Esophagus muscularis mucosa (tissue), 4 donors: ENCODE measurements at regions not wholly inside any gene's neighbourhood (a gene's known extent, or its start where the extent isn't known, plus 50 kb on each side); places are given as distances from the start of the nearest gene placed in this dataset.

Experiments used
- DNase-seq: peaks from one replicate; pipeline ENCODE4 v3.0.0-alpha.2; 2017; ENCODE audit errors: extremely low spot score
- H3K27ac ChIP-seq, 4 donors: fragments of 200-600 bp; sonication (generic); replicated peaks in 1 of 4; 1 replicate in 3 of 4; 2 replicates in 1 of 4; pipeline ENCODE4 v1.5.1; 2016 to 2019; ENCODE audit warnings: mild to moderate bottlenecking in 1 of 4
- H3K27me3 ChIP-seq, 4 donors: fragments of 200-600 bp; sonication (generic); one replicate each; pipeline versions ENCODE4 v1.5.1 to v1.6.0; 2016 to 2019
- H3K36me3 ChIP-seq, 4 donors: fragments of 200-600 bp; sonication (generic); one replicate each; pipeline ENCODE4 v1.5.1; 2016 to 2019
- H3K4me1 ChIP-seq, 4 donors: fragments of 200-600 bp; sonication (generic); one replicate each; pipeline ENCODE4 v1.5.1; 2016 to 2019
- H3K4me3 ChIP-seq, 4 donors: fragments of 200-600 bp; sonication (generic); 1 replicate in 2 of 4; 2 replicates in 2 of 4; pipeline ENCODE4 v1.5.1; 2016 to 2019; ENCODE audit warnings: mild to moderate bottlenecking in 4 of 4, moderate library complexity in 1 of 4
- H3K9me3 ChIP-seq, 4 donors: fragments of 200-600 bp; sonication (generic); 1 replicate in 3 of 4; 2 replicates in 1 of 4; pipeline ENCODE4 v1.5.1; 2016 to 2019
- CTCF ChIP-seq, 3 experiments: fragments of 200-600 bp in 2 of 3; fragments of 450-650 bp in 1 of 3; sonication (generic) in 2 of 3; IDR thresholded peaks; one replicate each; pipeline ENCODE4 v1.5.1; 2017 to 2019; ENCODE audit warnings: antibody characterized with exemption in 3 of 3, mild to moderate bottlenecking in 2 of 3, moderate library complexity in 1 of 3
- EP300 ChIP-seq: sonication (generic); formaldehyde crosslinking; IDR thresholded peaks from one replicate; pipeline ENCODE4 v1.6.1; 2017; ENCODE audit warnings: antibody characterized with exemption
- POLR2A ChIP-seq: fragments of 450-650 bp; IDR thresholded peaks from one replicate; pipeline ENCODE4 v1.6.1; 2017; ENCODE audit warnings: antibody characterized with exemption, moderate library complexity, mild to moderate bottlenecking, low read depth
- POLR2AphosphoS5 ChIP-seq, 2 donors: sonication (generic); formaldehyde crosslinking; IDR thresholded peaks; one replicate each; pipeline ENCODE4 v1.6.1; 2017; ENCODE audit warnings: antibody characterized with exemption in 2 of 2
- WGBS: methylation state at CpG from one replicate; pipeline ENCODE4 v1.1.5; 2018; 5-methylcytosine and 5-hydroxymethylcytosine counted together
- intact Hi-C: fragments of 100-400 bp; cut with DNase I; formaldehyde crosslinking; loops from one replicate; pipeline ENCODE4 v1.15.1; 2023

- Histone ChIP-seq H3K36me3 (no peaks in the 10 kb centered on the region), H3K27me3 (no peaks in the 10 kb centered on the region), H3K9me3 (no peaks in the 10 kb centered on the region), H3K4me1 (no peaks in the 10 kb centered on the region), H3K4me3 (no peak overlapping the region), H3K27ac (no peak overlapping the region)
- TF ChIP-seq POLR2AphosphoS5 (IDR thresholded peaks at IDR 0.05), result no peak
- intact Hi-C loops, result no loop called here
- 65% methylated on average over 3 of the region's 3 CpGs for WGBS
- DNase-seq, result no peak
These were observed 133.9 kb upstream of the MTAP start for GRCh38 chr9:21668516-21668915.

- WGBS, result 78% methylated on average over 3 of the region's 3 CpGs
- DNase-seq, result no peak
- H3K27ac ChIP-seq, result no peak overlapping the region
- H3K4me3 ChIP-seq, result no peak overlapping the region
- H3K9me3 ChIP-seq, result no peaks in the 10 kb centered on the region
- H3K36me3 ChIP-seq, result no peaks in the 10 kb centered on the region
- H3K4me1 ChIP-seq, result no peaks in the 10 kb centered on the region
- intact Hi-C loops, result no loop called here
- no peaks in the 10 kb centered on the region for H3K27me3 ChIP-seq
- no peak for TF ChIP-seq EP300
These were observed 132.7 kb upstream of the MTAP start for GRCh38 chr9:21669701-21670100.

GRCh38 chr9:21670374-21670773, 132.1 kb upstream of the MTAP start:
- H3K9me3 ChIP-seq, result no peaks in the 10 kb centered on the region
- H3K36me3 ChIP-seq, result no peaks in the 10 kb centered on the region
- no peaks in the 10 kb centered on the region for H3K4me1 ChIP-seq
- H3K4me3 ChIP-seq, result no peak overlapping the region
- intact Hi-C loops, result no loop called here
- WGBS, result 72% methylated on average over 2 of the region's 2 CpGs
- no peaks in the 10 kb centered on the region for H3K27me3 ChIP-seq
- TF ChIP-seq CTCF (IDR thresholded peaks at IDR 0.05) (no peak), POLR2A (no peak), EP300 (no peak), POLR2AphosphoS5 (IDR thresholded peaks at IDR 0.05) (no peak)
- DNase-seq, result no peak
- no peak overlapping the region for H3K27ac ChIP-seq

GRCh38 chr9:21672140-21672539, 130.3 kb upstream of the MTAP start:
- H3K27ac ChIP-seq, result no peak overlapping the region
- no peak for TF ChIP-seq POLR2A
- TF ChIP-seq EP300, result no peak
- TF ChIP-seq CTCF (IDR thresholded peaks at IDR 0.05), result no peak
- TF ChIP-seq POLR2AphosphoS5 (IDR thresholded peaks at IDR 0.05), result no peak
- WGBS, result 50% methylated on average over 4 of the region's 4 CpGs

GRCh38 chr9:21672761-21673160, 129.7 kb upstream of the MTAP start:
- 75% methylated on average over 1 of the region's 1 CpG for WGBS
- Histone ChIP-seq H3K4me3 (no peak overlapping the region), H3K9me3 (no peaks in the 10 kb centered on the region), H3K27me3 (no peaks in the 10 kb centered on the region), H3K27ac (no peak overlapping the region), H3K36me3 (no peaks in the 10 kb centered on the region), H3K4me1 (no peaks in the 10 kb centered on the region)
- intact Hi-C loops, result no loop called here
- DNase-seq, result no peak
- TF ChIP-seq CTCF (IDR thresholded peaks at IDR 0.05) (no peak), POLR2AphosphoS5 (IDR thresholded peaks at IDR 0.05) (no peak), EP300 (no peak), POLR2A (no peak)

More at GRCh38 chr9:21672140-21672539, 130.3 kb upstream of the MTAP start:
- intact Hi-C loops, result no loop called here
- Histone ChIP-seq H3K9me3 (no peaks in the 10 kb centered on the region), H3K4me1 (no peaks in the 10 kb centered on the region), H3K27me3 (no peaks in the 10 kb centered on the region), H3K36me3 (no peaks in the 10 kb centered on the region), H3K4me3 (no peak overlapping the region)
- DNase-seq, result no peak

GRCh38 chr9:21674894-21675293, 127.5 kb upstream of the MTAP start:
- no peak overlapping the region for H3K4me3 ChIP-seq
- no peak for DNase-seq
- intact Hi-C loops, result no loop called here
- 86% methylated on average over 1 of the region's 1 CpG for WGBS
- no peak for TF ChIP-seq POLR2AphosphoS5 (IDR thresholded peaks at IDR 0.05)
- TF ChIP-seq POLR2A, result no peak
- no peak for TF ChIP-seq CTCF (IDR thresholded peaks at IDR 0.05)
- no peak for TF ChIP-seq EP300
- no peak overlapping the region for H3K27ac ChIP-seq
- H3K36me3 ChIP-seq, result no peaks in the 10 kb centered on the region
- H3K9me3 ChIP-seq, result no peaks in the 10 kb centered on the region
- H3K4me1 ChIP-seq, result no peaks in the 10 kb centered on the region
- no peaks in the 10 kb centered on the region for H3K27me3 ChIP-seq
